ENCODE measurements at regions not wholly inside any gene's neighbourhood (a gene's known extent, or its start where the extent isn't known, plus 50 kb on each side); places are given as distances from the start of the nearest gene placed in this dataset.

DNA sequence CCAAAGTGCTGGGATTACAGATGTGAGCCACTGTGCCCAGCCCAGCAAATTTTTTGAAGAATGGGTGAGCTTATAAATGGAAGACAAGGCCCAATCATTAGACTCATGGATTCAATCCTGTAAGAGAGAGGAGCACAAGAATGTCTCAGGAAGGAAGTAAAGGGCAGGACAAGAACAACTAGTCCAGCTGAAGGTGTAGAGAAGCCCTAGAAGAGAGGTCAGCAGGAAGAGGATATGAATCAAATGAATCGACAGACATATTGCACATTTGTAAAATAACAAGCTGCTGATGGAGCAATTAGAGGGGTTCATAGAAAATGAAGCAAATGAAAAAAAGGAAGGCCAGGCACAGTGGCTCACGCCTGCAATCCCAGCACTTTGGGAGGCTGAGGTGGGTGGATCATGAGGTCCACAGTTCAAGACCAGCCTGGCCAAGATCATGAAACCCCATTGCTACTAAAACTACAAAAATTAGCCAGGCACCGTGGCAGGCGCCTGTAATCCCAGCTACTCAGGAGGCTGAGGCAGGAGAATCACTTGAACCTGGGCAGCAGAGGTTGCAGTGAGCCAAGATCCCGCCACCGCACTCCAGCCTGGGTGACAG, 74.9 kb downstream of the MIS18A start:
- TF ChIP-seq ZNF302 (CRISPR knock-in tag; IDR thresholded peaks at IDR 0.05) (no peak), JUN (IDR thresholded peaks at IDR 0.05) (no peak), FOSB (CRISPR knock-in tag; IDR thresholded peaks at IDR 0.05) (no peak), CBX8 (IDR thresholded peaks at IDR 0.05) (no peak), CHD2 (IDR thresholded peaks at IDR 0.05; ENCODE audit: low read length, partially characterized antibody) (no peak), POLR2A (IDR thresholded peaks at IDR 0.05; ENCODE audit: low read length) (no peak), NFE2L2 (conservative IDR thresholded peaks at IDR 0.05; ENCODE audit: low read length) (no peak)
- TF ChIP-seq, protein P1, sequence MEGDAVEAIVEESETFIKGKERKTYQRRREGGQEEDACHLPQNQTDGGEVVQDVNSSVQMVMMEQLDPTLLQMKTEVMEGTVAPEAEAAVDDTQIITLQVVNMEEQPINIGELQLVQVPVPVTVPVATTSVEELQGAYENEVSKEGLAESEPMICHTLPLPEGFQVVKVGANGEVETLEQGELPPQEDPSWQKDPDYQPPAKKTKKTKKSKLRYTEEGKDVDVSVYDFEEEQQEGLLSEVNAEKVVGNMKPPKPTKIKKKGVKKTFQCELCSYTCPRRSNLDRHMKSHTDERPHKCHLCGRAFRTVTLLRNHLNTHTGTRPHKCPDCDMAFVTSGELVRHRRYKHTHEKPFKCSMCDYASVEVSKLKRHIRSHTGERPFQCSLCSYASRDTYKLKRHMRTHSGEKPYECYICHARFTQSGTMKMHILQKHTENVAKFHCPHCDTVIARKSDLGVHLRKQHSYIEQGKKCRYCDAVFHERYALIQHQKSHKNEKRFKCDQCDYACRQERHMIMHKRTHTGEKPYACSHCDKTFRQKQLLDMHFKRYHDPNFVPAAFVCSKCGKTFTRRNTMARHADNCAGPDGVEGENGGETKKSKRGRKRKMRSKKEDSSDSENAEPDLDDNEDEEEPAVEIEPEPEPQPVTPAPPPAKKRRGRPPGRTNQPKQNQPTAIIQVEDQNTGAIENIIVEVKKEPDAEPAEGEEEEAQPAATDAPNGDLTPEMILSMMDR (IDR thresholded peaks at IDR 0.05): no peak

All from A549 (cell line).